DMS 273 (cell line): ENCODE measurements at regions not wholly inside any gene's neighbourhood (a gene's known extent, or its start where the extent isn't known, plus 50 kb on each side); places are given as distances from the start of the nearest gene placed in this dataset.

Experiments
- DNase-seq: peaks from one replicate; lab custom pipeline; 2025; ENCODE audit not compliant: unreplicated experiment; lab: John Stamatoyannopoulos, UW

DNA sequence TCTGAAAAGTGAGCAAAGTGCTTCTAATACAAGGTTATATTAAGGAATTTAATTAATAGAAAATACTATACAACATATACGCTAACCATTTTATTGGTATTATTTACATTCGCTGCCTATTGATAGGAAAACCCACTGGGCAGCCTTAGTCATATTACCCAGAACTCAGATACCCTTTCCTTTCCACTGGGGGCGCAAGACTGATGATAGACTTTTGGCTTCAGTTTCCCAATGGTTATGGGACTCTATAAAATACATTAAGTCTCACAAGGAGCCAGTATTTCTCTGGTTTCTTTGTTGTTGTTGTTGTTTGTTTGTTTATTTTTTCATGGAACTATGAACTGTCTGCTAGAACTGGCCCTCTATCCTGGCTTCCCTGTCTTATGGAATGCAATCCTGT, 471.1 kb upstream of the KIRREL3 start:
- DNase-seq: peak; percentile 6

DNA sequence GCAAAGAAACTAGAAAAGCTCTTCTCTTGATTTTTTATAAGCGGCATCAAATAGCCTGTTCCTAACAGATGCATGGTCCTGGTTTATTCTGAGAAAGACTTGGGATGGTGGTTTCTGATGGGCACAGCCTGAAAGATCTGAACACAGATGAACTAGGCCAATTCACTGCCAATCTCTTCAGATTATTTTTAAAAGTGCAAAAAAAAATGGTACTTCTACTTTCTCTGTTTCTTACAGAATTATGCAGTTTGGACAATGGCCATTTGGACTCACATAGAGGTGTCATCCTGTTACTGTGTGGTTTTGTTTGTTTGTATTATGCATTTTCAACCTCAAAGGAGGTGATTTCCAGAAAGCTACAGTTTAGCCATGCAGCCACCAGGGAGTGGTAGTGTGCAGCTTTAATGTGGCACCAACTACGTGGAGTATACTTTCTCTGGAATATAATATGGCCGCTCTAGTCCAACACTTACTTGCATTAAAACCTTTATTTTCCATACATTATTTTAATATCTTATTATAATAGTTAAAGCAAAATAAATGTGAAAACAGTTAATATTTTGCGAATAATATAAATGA, 469.8 kb upstream of the KIRREL3 start:
- DNase-seq: peak; percentile 48

DNA sequence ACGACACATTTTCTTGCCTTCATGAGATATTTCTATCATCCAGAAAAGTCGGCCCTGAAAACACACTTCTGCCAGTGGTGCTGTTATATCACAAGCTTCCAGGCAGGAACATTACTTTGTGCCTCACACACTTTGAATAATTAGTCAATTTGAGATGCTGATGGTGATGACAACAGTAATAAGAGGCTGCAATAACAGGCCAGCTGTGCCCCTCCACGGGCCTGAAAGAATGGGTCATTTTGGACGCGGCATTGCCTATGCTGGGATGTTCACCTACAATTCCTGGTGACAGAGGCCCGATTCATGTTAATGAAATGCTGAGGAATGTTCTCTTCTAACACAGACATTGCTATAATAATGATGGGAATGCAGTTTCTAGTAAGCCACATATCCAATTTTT, 463.8 kb upstream of the KIRREL3 start:
- no peak for DNase-seq

DNA sequence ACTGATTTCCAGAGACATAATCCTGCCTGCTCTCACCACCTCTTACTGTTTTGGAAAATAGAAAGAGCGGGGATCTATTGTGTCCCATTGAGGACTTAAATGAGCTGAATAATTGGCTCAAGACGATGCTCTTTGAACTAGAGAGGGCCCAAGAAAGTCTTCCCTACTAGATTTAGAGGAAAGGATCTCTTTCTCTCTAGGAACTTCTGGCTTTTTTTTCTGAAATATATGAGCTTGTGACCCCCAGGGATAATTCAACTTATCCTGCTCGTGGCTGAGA, 461.4 kb upstream of the KIRREL3 start:
- no peak for DNase-seq

DNA sequence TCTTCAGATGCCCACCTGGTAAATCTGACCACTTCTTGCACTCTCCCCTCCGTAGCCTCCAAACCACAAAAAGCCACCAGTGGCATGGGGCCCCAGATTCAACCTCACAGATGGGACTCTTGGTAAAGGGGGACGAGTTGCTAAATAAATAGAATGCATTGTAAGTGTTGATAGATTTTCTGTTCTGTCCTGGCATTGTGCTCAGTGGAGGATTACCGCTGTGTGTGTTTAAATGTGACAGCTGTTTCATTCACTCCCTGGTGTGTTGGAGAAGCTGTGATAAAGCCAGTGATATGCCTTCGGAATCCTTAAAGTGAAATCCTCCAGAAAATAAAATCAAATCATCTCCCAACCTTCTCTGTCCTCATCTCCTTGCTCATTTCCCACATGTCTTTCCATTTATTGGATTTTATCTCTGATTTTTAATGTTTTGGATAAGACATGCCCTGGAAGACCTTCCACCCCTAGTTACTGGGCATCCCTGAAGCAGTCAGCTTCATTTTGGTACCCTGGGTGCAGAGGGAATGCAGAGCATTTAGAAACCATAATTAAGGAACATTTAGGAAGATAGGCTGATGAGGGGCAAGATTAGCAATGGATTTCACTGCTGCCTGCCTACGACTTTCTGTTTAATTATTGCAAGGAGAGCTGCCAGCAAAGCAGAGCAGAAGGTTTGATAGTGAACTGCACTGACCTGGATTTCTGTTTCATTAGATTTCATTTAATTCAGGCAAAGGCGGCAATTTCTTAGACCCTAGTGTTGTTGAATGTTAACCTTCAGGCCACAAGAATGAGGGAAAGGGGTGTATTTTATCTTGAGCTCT, 460.9 kb upstream of the KIRREL3 start:
- DNase-seq: peak; percentile 17

DNA sequence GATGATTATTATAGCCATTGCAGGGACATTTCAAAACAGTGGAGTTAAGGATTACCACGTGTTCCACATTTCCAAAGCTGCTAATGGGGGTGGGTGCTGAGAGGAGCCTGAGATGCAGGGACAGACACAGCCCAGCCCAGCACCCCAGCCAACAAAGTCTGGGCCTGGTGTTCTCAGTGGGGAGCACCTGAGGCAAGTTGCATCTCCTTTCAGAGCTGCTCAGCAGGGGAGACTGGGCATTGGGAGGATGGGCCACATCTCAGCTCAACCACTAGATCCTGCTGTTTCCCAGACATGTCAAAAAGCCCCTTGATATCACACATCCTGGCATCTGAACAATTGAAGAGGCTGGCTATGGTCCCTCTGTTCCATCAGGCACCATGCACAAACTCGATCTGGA, 458.0 kb upstream of the KIRREL3 start:
- DNase-seq: no peak

DNA sequence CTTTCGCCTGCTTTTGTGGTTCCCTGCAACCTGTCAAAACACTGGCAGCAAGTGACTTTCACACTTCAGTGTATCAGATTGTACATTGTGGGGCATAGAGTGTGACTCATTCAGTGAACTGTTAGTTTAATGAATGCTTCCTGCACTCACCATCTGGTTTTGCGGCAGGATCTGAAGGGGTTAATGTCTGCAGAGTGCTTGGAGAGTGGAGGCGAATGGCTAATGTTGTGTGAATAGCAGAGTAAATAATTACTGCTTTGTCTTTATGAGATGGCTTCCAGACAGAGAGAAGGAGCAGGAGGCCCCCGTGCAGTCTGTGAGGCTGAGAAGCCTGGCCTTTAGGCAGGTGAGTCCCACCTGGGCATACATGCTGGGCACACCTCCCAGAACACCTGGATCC, 454.3 kb upstream of the KIRREL3 start:
- DNase-seq: peak; percentile 34

DNA sequence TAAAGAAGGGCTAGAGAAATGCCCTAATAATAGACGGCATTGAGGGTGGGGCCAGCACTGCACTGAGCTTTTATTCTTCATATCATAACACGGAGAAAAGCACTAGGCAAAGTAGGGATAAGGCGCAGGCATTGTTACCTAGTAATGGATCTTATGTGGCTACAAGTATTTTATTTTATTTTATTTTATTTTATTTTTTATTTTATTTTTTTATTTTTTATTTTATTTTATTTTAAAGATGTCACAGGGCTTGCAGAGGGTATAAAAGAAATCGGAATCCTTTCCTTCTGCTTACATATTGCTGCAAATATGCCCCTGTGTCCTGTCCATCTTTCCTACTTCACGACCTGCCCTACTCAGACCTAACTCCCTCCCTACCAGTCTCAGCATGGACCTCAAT, 452.0 kb upstream of the KIRREL3 start:
- no peak for DNase-seq

DNA sequence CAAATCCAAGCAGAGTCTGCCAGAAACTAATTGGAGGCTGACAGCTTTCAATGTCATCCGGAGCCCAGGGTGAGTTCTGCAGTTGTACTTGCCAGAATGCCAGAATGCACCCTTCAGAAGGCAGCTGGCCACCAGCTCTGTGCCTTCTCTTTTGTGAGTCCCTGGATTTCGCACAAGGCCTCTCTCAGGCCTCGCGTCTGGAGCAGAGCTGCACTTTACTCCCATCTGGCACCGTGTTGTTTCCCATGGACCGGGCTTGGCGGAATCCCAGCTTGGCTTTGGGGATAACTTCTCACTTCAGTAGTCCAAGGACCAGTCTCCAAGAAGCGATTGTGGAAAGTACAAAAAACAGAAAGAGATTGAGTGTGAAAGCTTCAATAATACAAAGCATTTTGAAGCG, 451.3 kb upstream of the KIRREL3 start:
- peak; percentile 57 for DNase-seq

DNA sequence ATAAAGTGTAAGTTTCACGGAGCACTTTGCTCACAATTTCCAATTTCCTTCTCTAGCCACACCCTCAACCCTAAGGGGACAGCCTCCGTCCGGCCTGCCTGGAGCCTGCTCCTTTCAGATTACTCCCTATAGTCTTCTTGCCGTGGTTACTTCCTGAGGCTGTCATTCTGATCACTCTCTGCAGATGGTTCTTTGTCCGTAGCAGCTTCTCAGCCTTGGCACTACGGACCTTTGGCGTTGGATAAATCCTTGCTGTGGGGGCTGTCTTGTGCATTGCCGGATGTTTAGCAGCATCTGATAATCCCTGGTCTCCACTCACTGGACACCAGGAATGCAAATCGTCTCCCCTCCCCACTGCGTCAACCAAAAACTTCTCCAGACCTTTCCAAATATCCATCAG, 447.5 kb upstream of the KIRREL3 start:
- no peak for DNase-seq

DNA sequence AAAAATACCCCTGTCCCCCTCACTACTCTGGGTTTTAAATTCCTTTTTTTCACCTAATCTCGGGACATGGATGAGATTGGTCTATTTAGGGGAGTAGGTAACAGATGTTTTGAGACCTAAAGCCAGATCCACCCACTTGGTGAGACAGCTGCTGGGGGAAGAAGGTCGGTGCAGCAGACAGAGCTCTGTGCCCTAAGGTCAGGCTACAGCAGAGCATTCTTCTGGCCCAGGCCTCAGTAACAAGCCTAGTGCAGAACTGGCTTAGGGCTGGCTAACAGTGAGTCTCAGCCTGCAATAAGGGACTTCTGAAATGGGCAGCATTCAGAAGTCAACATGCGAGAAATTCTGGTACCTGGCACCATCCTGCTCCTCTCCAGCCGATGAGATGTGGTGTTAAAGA, 444.9 kb upstream of the KIRREL3 start:
- no peak for DNase-seq

DNA sequence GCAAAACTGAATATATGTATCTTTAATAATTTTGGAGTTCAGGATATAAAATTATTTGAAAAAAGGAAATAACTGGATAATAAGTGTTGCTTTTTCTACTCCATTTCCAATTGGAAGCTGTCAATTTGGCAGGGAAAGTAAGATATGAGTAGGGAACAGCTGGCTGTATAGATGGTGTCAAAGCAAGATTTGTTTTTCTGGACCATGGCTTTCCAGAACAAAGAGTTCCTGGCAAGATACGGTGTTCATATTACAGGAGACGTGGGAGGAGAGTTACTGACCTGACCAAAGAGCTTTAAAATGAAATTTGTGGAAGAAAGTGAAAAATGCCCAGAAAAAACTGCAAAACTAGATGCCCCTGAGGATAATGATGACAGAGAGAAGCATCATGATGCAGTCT, 442.7 kb upstream of the KIRREL3 start:
- no peak for DNase-seq

DNA sequence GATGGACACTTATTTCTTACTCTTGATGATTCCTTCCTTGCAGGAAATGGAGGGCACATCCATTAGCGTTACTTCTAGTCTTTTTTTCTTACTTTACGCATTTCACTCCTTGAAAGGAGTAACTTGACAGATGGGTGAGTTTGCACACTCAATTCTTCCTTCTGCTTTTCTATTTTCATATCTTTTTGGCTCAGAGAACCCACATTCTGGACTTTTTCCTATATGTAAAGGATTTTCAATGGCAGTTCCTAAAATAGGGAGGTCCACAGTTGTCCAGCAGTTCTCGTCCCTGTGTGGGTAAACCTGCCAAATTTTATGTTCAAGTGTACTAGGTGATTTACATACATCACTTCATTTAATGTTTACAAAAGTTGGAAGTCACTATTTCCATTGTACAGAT, 440.0 kb upstream of the KIRREL3 start:
- DNase-seq: no peak

DNA sequence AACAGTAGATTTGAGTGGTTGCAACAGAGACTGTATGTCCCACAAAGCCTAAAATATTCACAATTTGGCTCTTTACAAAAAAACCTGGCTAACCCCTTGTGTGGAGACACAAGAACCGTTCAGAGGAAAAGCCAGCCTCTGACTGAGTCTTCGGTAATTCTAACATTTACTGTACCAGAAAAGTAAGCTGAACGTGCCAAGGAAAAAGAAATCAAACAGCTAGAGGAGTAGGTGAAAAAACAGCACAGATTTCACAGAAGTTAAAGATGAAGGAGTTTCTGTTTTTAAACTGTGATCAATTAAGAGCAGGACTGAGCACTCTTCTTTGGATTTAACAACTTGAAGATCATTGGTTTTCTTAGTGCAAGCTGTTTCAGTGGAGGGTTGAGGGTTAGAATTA, 424.7 kb upstream of the KIRREL3 start:
- DNase-seq: no peak

DNA sequence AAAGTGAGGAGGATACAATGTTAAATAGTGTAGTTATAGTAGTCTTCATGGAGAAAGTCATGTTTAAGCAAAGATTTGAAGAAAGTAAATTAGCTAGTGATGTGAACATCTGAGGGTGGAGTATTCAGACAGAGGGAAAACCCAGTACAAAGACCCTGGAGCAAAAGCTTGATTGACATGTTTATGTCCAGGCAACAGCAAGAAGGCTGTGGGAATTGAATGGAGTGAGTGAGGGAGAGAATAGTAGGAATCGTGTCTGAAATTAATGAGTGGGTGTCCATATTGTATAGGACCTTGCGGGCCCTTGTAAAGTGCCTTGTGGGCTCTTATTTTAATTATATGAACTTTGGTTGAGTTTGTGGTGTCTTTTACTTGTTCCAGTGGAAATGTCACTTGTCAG, 424.1 kb upstream of the KIRREL3 start:
- DNase-seq: no peak

DNA sequence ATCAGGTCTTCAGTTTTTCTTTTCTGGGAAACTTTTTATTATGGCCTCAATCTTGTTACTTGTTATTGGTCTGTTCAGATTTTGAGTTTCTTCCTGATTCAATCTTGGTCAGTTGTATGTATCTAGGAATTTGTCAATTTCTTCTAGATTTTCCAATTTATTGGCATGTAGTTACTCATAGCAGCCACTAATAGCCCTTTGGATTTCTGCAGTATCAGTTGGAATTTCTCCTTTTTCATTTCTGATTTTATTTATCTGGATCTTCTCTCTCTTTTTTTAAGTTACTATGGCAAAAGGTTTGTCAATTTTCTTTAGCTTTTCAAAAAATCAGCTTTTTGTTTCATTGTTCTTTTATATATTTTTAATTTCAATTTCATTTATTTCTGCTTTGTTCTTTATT, 419.6 kb upstream of the KIRREL3 start:
- no peak for DNase-seq

DNA sequence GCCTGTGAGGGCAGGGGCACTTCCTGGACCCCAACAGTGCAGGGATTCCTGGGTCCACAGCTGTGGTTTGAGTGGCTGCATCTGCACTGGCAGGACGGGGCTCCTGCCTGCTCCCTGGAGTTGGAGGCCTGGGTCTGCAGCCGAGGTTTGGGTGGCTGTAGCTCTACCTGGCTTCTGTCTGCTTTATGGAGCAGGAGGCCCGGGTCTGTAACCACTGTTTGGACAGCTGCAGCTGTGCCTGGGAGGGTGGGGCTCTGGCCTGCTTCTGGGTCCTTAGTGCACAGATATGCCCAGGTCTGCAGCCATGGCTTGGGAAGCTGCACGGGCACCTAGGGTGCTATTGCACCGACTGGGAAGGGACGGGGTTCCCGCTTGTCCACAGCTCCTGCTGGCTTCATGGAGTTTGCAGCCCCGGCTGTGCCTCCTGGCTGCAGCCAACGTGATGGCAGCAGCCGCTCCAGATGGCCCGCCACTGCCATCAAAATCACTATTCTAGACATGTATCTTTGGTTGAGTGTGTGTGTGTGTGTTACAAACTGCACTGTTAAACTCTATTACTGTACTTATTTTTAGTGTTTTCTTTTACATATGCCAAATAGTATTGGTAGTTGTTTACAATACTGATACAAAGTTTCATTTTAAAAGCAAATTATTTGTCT, 412.3 kb upstream of the KIRREL3 start:
- no peak for DNase-seq

DNA sequence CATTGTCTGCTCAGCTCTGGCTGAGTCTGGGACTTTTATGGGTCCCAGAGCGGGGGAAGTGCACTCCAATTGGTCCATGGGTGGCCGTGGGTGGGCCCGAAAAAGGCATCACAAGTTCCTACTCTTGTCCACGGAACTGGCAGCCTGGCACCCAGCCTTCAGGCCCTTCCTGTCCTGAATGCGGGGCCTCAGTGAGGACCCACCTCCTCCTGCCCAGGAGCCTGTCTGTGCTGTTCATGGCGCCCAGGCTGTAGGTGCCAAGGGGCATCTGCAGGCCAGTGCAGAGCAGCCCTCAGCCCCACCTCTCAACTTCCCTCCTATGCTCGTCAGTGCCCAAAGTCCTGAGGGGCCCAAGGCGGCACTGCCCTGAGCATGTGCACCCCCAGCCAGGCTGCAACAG, 411.7 kb upstream of the KIRREL3 start:
- no peak for DNase-seq

DNA sequence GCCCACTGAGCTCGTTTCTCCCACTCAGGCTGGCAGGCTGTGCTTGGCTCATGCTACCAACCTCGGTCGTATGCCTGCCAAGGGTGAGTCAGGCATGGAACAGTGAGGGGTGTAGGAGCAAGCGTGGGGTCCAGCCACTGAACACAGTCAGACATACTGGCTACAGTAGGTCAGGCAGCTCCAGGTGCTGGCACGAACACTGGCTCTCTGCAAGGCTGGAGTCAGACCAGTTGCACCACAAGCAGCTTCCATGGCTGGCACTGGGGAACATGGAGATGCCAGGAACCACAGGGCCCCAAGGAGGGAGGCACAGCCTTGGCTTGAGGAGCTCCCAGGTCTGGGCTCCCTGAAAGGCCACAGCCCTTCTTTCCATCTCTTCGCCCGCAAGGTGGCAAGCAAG, 410.7 kb upstream of the KIRREL3 start:
- DNase-seq: no peak

DNA sequence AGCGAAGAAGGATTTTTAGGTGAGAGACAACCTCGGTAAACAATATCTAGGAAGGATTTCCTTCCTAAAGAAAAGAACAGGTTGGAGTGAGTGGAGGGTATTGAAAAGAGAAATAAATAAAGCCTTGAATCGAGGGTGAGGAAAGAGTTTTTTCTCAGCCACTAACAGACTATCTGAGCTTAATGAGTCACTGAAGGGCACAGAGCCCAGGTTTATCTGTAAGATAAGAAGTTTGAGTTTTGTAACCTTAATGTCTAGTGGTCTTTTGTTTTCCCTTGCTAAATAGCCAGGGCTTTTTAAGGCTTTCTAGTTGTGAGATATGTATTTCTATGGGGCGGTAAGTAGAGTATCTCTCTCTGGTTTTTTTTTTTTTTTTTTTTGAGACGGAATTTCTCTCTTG, 394.5 kb upstream of the KIRREL3 start:
- no peak for DNase-seq

DNA sequence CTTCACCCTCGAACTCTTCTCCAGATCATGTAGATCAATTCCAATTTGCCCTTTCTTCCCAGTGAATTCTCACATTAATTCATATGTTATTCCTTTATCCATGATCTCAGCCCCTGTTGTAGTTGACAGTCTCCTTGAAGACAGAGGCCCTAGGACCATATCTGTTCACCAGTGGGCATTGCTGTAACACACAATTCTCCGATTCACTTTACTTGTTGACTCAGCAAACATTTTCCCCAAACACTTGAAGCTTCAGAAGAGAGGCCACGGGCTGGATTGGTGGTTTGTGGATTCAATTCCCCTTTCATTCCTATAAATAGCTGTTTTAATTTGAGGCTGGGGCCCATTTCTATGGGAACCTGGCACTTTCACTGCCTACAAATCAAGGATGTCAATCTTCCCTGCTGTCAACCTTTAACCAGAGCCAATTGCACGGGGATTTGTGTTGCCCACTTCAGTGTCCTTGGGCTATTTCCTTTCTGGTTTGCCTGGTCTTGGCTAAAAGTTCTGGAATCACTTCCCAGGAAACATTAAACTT, 393.0 kb upstream of the KIRREL3 start:
- DNase-seq: no peak

DNA sequence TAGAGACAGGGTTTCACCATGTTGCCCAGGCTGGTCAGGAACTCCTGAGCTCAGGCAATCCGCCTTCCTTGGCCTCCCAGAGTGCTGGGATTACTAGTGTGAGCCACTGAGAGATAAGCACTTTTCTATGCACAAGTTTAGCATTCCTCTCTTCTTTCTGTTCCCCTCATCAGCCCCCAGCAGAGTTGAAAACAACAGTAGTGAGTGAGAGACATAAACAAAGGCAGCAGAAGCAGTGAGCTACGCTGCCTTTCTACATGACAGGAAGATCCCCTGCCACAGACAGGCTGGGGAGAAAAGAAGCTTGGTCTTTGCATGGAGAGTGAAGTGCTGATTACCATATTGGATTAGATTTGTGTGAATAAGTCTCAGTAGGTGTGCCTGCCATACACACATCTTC, 392.0 kb upstream of the KIRREL3 start:
- no peak for DNase-seq
